Activated CD8-positive, alpha-beta memory T cell treated with anti-CD3 and anti-CD28 coated beads for 48 hours (primary cell): ENCODE measurements at regions not wholly inside any gene's neighbourhood (a gene's known extent, or its start where the extent isn't known, plus 50 kb on each side); places are given as distances from the start of the nearest gene placed in this dataset.

Experiments
- DNase-seq, 3 experiments: peaks; one replicate each; pipeline ENCODE4 v3.0.0-alpha.2; 2020; ENCODE audit warnings: low read depth in 2 of 3, low spot score in 2 of 3

DNA sequence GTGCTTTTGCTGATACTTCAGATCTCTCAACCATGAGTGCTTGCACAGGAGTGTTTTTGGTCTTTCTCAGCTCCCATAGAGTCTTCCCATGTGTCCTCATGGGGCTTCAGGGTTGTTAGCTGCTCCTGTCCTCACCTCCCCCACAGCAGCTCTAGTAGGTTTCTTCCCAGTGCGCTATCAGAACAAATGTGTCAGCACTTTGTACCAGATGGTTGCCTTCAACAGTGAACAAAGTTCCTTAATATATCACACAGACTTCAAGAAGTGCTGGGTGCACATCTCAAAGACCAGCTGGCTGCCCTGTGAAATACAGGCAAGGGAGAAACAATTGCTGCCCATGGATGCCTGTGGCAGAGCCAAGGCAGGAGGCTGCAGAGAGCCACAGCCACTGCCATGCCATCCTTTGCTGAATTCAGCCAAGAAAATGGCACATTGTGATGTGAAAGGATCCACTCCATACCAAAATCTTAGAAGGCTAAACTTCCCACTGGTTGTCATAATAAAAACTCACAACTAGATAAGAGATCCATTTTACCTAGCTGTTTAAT lies 471.3 kb downstream of the C6orf118 start:
- DNase-seq = no peak

DNA sequence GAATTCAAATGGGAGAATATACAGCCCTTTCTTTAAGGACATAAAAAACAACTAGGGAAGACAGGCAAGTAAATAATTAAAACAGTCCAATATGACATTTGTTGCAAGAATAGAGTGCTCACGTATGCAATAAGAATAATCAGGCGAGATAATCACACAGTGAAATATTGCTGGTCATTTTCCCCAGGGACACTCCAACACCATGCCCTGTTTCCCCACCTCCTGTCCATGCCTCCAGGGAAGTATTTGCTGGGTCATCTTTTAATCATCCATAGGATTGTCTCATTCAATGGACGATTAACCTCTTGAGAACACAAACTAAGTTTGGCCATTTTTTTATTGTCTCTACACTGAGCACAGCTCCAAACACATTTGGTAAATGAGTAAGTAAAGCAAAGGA lies 472.9 kb downstream of the C6orf118 start:
- DNase-seq = no peak

DNA sequence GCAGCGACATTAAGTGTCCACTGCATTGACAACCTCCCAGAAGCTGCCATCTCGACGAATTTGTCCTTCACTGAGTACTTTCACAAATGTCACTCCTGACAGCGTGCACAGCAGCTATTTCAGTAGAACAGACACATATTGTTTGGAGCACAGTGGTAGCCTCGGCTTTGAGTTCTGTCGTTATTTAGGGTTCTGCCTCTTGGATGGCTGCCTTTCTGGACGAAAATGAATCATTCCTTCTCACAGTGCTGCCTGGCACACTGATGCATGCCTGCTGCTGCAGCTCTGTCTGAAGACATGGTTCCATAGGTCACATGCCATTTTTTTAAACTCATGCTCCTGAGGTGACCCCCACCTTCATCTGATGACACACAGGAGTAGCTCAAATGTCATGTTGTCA lies 477.0 kb downstream of the C6orf118 start:
- no peak for DNase-seq

GRCh38 chr6:164827537-164827936 lies 481.9 kb downstream of the C6orf118 start:
- no peak for DNase-seq

GRCh38 chr6:164826831-164827468 lies 482.5 kb downstream of the C6orf118 start:
- DNase-seq = no peak

GRCh38 chr6:164825386-164825785 lies 484.0 kb downstream of the C6orf118 start:
- no peak for DNase-seq

GRCh38 chr6:164817662-164818061 lies 491.7 kb downstream of the C6orf118 start:
- DNase-seq = no peak

DNA sequence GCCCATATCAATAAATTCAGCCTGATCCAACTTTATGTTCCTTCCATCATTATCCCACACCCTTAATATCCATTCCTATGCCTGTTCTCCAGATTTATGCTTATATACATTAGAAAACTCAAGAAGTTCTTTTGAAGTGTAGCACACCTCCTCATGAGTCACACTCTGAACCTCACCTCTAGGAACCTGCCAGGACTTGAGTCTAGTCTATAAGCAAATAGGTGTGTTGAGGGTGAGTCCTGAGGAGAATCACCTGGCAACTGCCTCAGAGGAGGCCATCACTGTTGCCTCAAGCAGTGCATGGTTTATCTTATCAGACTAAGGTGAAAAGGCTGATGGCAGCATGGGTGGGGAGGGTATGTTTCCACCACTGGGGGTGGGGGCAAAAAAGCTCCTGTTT lies 496.7 kb downstream of the C6orf118 start:
- DNase-seq = no peak

- no peak for DNase-seq
Observed at GRCh38 chr6:164807125-164807524, 502.3 kb downstream of the C6orf118 start.

- DNase-seq = no peak
Observed at GRCh38 chr6:164795056-164795815, 514.2 kb downstream of the C6orf118 start.

DNA sequence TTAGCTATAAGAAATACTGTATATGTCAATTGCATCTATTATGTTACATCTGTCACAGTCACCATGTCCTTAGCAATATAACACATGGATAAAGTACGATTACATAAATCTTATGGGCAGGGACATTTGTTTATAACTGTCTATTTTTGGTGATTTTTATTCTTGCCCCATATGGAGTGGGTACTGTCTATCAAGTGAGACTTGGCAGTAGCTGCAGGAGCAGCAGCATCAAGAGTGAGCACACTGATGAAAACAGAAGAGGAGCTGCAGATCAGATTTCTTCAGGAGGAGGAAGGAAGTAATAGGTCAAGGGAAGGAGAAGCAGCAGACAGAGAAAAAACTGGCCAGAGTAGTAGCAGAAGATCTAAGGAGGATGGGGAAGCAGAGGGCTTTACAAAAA lies 516.7 kb downstream of the C6orf118 start:
- no peak for DNase-seq

DNA sequence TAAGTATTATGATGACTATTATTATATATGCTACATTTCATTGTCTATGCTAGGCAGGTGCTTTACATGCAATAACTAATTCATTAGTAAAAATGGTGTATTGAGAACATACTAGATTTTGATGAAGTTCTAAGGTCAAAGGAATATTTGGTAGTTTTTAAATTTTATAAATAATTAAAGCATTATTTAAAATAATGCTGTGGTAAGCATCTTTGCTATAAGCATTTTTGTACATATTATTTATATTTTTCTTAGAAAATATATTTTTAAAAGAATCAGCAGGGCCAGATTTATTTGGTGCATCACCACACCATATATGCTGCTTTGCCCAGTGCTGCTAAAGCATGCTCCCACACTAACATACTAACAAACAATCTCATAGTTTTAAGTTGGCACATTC lies 517.9 kb downstream of the C6orf118 start:
- no peak for DNase-seq

GRCh38 chr6:164763788-164764187 lies 545.6 kb downstream of the C6orf118 start:
- DNase-seq = no peak

DNA sequence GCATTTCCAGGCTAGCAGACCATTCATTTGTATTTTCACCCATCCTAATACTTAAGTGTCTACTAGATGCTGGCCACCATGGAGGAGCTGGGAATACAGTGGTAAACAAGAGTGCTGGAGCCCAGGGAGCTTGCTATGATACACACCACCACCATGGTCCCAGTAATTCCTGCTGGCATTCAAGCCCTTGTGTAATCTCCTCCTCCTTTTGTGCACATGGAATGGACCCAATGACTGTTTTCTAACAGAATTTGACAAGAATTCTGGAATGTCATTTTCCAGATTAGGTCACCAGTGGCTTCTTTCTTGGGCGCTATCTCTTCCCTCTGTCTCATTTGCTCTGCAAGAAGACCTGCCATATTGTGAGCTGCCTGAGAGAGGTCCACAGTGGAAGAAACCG lies 552.0 kb downstream of the C6orf118 start:
- DNase-seq = no peak

- DNase-seq = no peak
Observed at GRCh38 chr6:164756723-164757122, 552.7 kb downstream of the C6orf118 start.

DNA sequence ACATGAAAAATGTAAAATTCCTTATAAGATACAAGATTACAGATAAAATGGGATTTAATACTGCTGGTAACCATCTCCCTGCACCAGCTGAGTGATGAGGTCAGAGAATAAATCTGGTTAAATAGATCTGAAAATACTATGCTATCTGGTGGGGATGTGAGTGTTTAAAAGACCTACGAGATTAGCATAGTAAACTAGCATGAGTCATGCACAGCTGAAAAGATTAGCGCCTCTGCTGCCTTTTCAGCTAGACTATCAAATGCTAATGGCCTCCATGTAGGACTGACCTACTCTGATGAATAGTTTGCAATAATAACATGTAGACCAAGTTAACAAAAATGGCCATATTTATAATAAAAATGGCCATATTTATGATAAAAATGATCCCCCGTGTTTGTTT lies 553.3 kb downstream of the C6orf118 start:
- DNase-seq = no peak

DNA sequence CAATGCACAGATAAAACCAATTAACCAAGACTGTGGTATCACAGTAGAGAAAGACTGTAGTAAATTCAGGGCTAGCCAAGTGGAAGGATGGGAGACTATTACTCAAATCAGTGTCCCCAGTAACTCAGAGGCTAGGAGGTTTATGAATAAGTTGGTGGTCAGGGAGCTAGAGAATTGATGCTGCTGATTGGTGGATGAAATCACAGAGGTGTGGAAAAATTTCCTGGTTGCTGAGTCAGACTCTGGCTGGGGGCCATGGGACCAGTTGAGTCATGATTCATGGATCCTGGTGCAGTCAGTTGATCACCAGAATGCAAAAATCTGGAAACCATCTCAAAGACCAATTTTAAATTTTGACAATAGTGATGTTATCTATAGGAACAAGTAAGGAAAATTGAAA lies 555.9 kb downstream of the C6orf118 start:
- no peak for DNase-seq

GRCh38 chr6:164751395-164751794 lies 558.0 kb downstream of the C6orf118 start:
- no peak for DNase-seq

DNA sequence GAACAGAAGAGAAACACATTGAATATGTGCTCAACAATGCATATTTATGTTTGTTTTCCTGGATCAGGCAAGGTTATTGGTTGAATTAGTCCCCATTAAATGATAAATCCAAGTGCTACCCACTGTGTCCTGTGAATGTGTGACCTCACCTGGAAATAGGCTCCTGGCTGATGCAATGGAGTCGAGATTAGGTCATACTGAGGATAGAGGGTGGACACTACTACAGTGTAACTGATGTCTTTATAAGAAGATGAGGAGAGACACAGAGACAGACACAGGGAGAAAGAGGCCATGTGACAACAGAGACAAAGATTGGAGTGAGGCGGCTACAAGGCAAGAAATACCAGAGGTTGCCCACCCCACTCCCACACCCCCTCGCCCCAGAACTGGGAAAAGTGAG lies 559.3 kb downstream of the C6orf118 start:
- DNase-seq = no peak

DNA sequence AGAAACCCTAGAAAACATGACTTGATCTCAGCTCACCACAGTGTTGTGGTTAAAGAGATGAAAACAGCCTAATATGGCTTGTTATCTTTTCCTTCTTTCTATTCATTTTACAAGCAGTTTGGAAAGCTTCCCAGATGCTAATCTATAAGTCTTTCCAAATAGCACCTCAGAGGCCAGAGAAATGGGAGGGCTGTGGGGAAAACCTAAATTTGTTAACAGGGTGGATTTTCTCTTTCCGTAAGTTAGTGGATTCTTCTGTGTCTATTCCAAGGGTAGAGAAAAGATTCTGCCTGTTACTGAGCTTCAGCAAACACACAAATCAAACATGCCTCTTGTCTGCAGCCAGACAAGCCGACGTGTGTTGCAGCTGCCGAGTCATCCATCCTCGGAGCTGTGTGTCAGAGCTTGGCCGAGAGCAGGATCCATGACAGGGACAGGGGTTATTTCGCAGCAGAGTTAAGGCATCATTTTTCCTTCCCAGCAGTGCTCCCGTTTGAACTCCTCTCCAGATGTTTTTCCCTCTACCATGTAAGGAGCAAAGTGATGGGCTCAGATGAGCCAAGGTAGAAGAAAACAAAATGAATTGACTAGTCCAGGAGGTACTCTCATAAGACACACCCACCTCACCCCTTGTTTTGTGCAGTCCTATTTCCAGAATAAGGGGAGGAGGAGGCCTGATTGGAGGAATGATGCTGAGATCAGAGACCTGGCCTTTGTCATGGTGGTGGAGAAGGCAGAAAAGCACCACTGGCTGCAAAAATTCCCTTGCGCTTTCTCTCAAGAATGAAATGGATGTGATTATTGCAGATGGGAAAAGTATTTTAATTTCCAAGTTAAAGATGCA lies 560.0 kb downstream of the C6orf118 start:
- DNase-seq = no peak

- DNase-seq = no peak
Observed at GRCh38 chr6:164744301-164744700, 565.1 kb downstream of the C6orf118 start.
